NCI-H1694 (cell line): ENCODE measurements at regions not wholly inside any gene's neighbourhood (a gene's known extent, or its start where the extent isn't known, plus 50 kb on each side); places are given as distances from the start of the nearest gene placed in this dataset.
A peak's percentile ranks its signal among the peaks of the same experiment; 100 is the strongest.
"Not testable (repeated sequence)": the region's sequence is repeated elsewhere in the genome, so short reads cannot be mapped to it uniquely, and the experiment has no call there.

Experiments
- DNase-seq: peaks from one replicate; lab custom pipeline; 2025; lab: John Stamatoyannopoulos, UW

- DNase-seq, result no peak
These were observed 196.5 kb downstream of the DUSP6 start for GRCh38 chr12:89155826-89156225.

- no peak for DNase-seq
These were observed 197.4 kb downstream of the DUSP6 start for GRCh38 chr12:89154743-89155499.

GRCh38 chr12:89153341-89153740, 199.0 kb downstream of the DUSP6 start:
- no peak for DNase-seq

GRCh38 chr12:89151536-89151935, 200.8 kb downstream of the DUSP6 start:
- no peak for DNase-seq

GRCh38 chr12:89150789-89151188, 201.5 kb downstream of the DUSP6 start:
- DNase-seq, result not testable (repeated sequence)

GRCh38 chr12:89140602-89141238, 211.6 kb downstream of the DUSP6 start:
- peak; percentile 60 for DNase-seq

GRCh38 chr12:89140141-89140540, 212.2 kb downstream of the DUSP6 start:
- no peak for DNase-seq

- DNase-seq, result no peak
These were observed 212.9 kb downstream of the DUSP6 start for GRCh38 chr12:89139390-89139789.

- DNase-seq, result no peak
These were observed 214.1 kb downstream of the DUSP6 start for GRCh38 chr12:89138048-89138852.

- no peak for DNase-seq
These were observed 216.2 kb downstream of the DUSP6 start for GRCh38 chr12:89135976-89136634.

GRCh38 chr12:89134213-89134770, 218.0 kb downstream of the DUSP6 start:
- no peak for DNase-seq

- peak; percentile 1 for DNase-seq
These were observed 223.0 kb downstream of the DUSP6 start for GRCh38 chr12:89129167-89129870.

- DNase-seq, result no peak
These were observed 225.6 kb downstream of the DUSP6 start for GRCh38 chr12:89126712-89127111.

GRCh38 chr12:89122852-89123251, 229.4 kb downstream of the DUSP6 start:
- no peak for DNase-seq

GRCh38 chr12:89117448-89118034, 234.8 kb downstream of the DUSP6 start:
- no peak for DNase-seq

- DNase-seq, result no peak
These were observed 240.3 kb downstream of the DUSP6 start for GRCh38 chr12:89111964-89112363.

- no peak for DNase-seq
These were observed 244.0 kb downstream of the DUSP6 start for GRCh38 chr12:89108265-89108664.

- DNase-seq, result no peak
These were observed 245.4 kb downstream of the DUSP6 start for GRCh38 chr12:89106950-89107349.

GRCh38 chr12:89105243-89105642, 247.1 kb downstream of the DUSP6 start:
- no peak for DNase-seq

GRCh38 chr12:89103831-89104230, 248.5 kb downstream of the DUSP6 start:
- no peak for DNase-seq

GRCh38 chr12:89101440-89101839, 250.9 kb downstream of the DUSP6 start:
- no peak for DNase-seq
